HL-60 (cell line): ENCODE measurements at regions not wholly inside any gene's neighbourhood (a gene's known extent, or its start where the extent isn't known, plus 50 kb on each side); places are given as distances from the start of the nearest gene placed in this dataset.

Experiments used
- DNase-seq, 2 experiments: peaks; one replicate each; pipeline ENCODE4 v3.0.0-alpha.2; 2010 to 2020; ENCODE audit warnings: low read depth in 1 of 2, low spot score in 1 of 2
- H3K27ac ChIP-seq: fragments of 250-450 bp; sonication (Bioruptor Pico); replicated peaks from 2 replicates; pipeline ENCODE4 v1.5.1; 2020; ENCODE audit warnings: mild to moderate bottlenecking, moderate library complexity
- H3K27me3 ChIP-seq: fragments of 250-450 bp; sonication (Bioruptor Pico); 2 replicates; pipeline ENCODE4 v1.5.1; 2021; ENCODE audit warnings: mild to moderate bottlenecking, moderate library complexity; ENCODE audit not compliant: insufficient read depth, poor library complexity, severe bottlenecking
- H3K4me3 ChIP-seq: replicated peaks from 2 replicates; pipeline ENCODE4 v1.5.1; 2011; ENCODE audit warnings: mild to moderate bottlenecking, control low read depth, low read length; ENCODE audit not compliant: insufficient read depth
- CTCF ChIP-seq: IDR thresholded peaks from one replicate; pipeline ENCODE4 v1.5.1; 2011; ENCODE audit warnings: low read length, control low read depth, inconsistent platforms; ENCODE audit not compliant: insufficient read depth
- GABPA ChIP-seq: IDR thresholded peaks from 2 replicates; pipeline ENCODE4 v1.6.1; 2012; ENCODE audit warnings: low read depth
- POLR2AphosphoS5 ChIP-seq: IDR thresholded peaks from 2 replicates; pipeline ENCODE4 v1.6.1; 2012; ENCODE audit warnings: low read depth
- SPI1 ChIP-seq: IDR thresholded peaks from 2 replicates; pipeline ENCODE4 v1.6.1; 2012; ENCODE audit warnings: low read depth, mild to moderate bottlenecking, borderline replicate concordance
- TF ChIP-seq, protein P1 (sequence below): IDR thresholded peaks from 2 replicates; pipeline ENCODE4 v1.6.1; 2012; ENCODE audit warnings: low read depth; ENCODE audit not compliant: insufficient replicate concordance

DNA sequence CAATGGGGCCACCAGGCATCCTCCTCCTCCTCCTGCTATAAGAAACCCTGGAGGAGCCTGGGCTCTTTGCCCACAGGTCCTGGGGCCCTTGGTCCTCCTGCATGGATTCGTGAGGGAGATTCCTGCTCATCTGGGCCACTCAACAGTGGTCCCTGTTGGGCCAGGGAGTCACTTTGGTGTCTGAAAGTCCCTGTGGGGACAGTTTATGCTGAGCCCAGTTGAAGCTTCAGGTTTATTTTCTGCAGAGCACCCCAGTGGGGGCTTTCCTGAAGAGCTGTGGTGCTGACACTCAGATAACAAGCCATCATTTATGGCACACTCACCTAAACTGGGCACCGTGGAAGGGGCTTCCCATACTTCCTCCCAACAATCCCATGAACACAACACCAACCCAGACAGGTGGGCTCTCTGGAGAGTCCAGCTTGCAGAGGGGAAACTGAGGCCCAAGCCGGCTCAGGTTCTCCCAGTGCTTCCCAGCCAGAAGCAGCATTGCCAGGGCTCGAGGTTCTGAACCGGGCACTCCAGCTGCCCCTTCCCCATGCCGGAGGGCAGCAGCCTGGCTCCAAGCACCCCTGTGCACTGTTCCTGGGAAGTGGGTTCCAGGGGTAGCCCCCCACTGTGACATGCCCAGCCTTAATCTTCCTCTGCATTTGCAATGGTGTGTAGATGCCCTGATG is 91.3 kb downstream of the MYEOV start:
- TF ChIP-seq CTCF (no peak), SPI1 (no peak), GABPA (no peak), POLR2AphosphoS5 (no peak)
- TF ChIP-seq, protein P1, sequence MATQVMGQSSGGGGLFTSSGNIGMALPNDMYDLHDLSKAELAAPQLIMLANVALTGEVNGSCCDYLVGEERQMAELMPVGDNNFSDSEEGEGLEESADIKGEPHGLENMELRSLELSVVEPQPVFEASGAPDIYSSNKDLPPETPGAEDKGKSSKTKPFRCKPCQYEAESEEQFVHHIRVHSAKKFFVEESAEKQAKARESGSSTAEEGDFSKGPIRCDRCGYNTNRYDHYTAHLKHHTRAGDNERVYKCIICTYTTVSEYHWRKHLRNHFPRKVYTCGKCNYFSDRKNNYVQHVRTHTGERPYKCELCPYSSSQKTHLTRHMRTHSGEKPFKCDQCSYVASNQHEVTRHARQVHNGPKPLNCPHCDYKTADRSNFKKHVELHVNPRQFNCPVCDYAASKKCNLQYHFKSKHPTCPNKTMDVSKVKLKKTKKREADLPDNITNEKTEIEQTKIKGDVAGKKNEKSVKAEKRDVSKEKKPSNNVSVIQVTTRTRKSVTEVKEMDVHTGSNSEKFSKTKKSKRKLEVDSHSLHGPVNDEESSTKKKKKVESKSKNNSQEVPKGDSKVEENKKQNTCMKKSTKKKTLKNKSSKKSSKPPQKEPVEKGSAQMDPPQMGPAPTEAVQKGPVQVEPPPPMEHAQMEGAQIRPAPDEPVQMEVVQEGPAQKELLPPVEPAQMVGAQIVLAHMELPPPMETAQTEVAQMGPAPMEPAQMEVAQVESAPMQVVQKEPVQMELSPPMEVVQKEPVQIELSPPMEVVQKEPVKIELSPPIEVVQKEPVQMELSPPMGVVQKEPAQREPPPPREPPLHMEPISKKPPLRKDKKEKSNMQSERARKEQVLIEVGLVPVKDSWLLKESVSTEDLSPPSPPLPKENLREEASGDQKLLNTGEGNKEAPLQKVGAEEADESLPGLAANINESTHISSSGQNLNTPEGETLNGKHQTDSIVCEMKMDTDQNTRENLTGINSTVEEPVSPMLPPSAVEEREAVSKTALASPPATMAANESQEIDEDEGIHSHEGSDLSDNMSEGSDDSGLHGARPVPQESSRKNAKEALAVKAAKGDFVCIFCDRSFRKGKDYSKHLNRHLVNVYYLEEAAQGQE = no peak
- Histone ChIP-seq H3K27me3 (no peaks in the 10 kb centered on the region), H3K27ac (no peak overlapping the region), H3K4me3 (no peak overlapping the region)
- no peak for DNase-seq

GRCh38 chr11:69385832-69386427 is 92.0 kb downstream of the MYEOV start:
- no peaks in the 10 kb centered on the region for H3K27me3 ChIP-seq

More at GRCh38 chr11:69385832-69386427, 92.0 kb downstream of the MYEOV start:
- TF ChIP-seq GABPA (no peak), POLR2AphosphoS5 (no peak), SPI1 (no peak), CTCF (no peak)
- TF ChIP-seq, protein P1 = no peak
- no peak for DNase-seq
- H3K4me3 ChIP-seq = no peak overlapping the region
- H3K27ac ChIP-seq = no peak overlapping the region
